ENCODE measurements at regions not wholly inside any gene's neighbourhood (a gene's known extent, or its start where the extent isn't known, plus 50 kb on each side); places are given as distances from the start of the nearest gene placed in this dataset.
A peak's percentile ranks its signal among the peaks of the same experiment; 100 is the strongest.

DNA sequence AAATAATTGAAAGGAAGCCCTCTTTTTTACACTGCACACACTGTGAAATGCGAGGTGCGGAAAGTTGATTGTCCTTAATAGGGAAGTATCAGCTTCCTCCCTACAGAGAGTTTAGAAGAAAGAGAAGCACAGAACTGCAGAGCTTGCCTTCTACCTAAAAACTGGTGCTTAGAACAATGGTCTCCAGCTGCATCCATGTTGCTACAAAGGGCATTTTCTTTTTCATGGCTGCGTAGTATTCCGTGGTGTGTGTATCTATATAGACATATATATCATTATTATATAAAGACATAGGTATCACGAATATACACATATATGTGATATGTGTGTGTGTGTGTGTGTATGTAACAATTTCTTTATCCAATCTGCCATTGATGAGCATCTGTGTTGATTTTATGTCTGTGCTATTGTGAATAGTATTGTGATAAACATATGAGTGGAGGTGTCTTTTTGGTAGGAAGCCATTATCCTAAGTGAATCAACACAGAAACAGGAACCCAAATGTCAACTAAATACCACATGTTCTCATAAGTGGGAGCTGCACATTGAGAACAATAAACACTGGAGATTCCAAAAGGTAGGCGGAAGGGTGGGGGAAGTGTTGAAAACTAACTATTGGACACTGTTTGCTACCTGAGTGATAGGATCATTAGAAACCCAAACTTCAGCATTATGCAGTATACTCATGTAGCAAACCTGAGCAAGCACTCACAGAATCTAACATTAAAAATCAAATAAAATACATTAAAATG, 290.0 kb upstream of the RUNX1 start:
- Histone ChIP-seq H3K9me3 (replicated peaks; ENCODE audit: control insufficient read depth, low read depth, low read length) (no peaks in the 10 kb centered on the region), H3K27ac (ENCODE audit: low read length) (no peak overlapping the region), H3K4me3 (ENCODE audit: low read length) (no peak overlapping the region), H3K36me3 (ENCODE audit: control insufficient read depth, insufficient read depth, low read length) (no peaks in the 10 kb centered on the region), H3K27me3 (ENCODE audit: control insufficient read depth, insufficient read depth, low read length) (no peaks in the 10 kb centered on the region), H3K4me1 (ENCODE audit: control insufficient read depth, insufficient read depth, low read length) (no peaks in the 10 kb centered on the region)
- no CpG with 5 or more reads among the region's 6 CpGs for WGBS (ENCODE audit: insufficient coverage)
- DNase-seq = no peak

DNA sequence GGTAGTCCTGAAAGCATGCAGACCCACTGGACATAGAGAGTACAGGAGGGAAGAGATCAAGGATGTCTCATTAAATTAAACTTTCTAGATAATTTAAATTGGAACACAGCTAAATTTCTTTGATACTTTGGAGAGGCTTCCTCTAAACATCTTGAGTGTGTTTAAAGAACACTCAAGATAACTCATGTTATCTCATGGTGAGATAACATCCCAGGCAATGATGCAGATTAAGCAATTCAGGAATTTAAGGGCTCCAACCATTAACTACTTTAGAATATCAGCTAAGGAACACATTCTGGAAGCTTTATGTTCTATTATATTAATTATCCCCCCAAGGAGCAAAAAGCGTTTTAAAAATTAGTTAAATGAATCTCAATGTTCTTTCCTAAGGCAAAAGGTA, 289.2 kb upstream of the RUNX1 start:
- H3K36me3 ChIP-seq (ENCODE audit: control insufficient read depth, insufficient read depth, low read length) = no peaks in the 10 kb centered on the region
- H3K4me1 ChIP-seq (ENCODE audit: control insufficient read depth, insufficient read depth, low read length) = no peaks in the 10 kb centered on the region
- H3K27ac ChIP-seq (ENCODE audit: low read length) = no peak overlapping the region
- DNase-seq = no peak
- no peaks in the 10 kb centered on the region for H3K9me3 ChIP-seq (replicated peaks; ENCODE audit: control insufficient read depth, low read depth, low read length)
- no peaks in the 10 kb centered on the region for H3K27me3 ChIP-seq (ENCODE audit: control insufficient read depth, insufficient read depth, low read length)
- no CpG with 5 or more reads among the region's 1 CpG for WGBS (ENCODE audit: insufficient coverage)
- H3K4me3 ChIP-seq (ENCODE audit: low read length) = no peak overlapping the region

GRCh38 chr21:35337573-35337972, 288.5 kb upstream of the RUNX1 start:
- H3K36me3 ChIP-seq (ENCODE audit: control insufficient read depth, insufficient read depth, low read length) = no peaks in the 10 kb centered on the region

DNA sequence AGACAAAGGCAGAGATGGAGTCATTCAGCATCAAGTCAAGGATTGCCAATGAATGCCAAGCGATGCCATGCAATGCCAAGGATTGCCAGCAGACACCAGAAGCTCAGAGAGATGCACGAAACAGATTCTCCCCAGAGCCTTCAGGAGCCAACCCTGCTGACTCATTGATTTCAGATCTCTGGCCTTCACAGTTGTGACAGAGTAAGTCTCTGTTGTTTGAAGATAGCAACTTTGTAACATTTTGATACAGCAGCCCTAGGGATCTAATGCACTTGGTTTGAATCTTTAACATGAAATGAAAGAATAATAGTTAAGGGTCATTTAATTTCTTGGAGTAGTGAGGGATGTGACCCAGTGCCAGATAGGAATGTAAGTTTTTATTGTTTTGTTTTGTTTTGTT, 287.4 kb upstream of the RUNX1 start:
- Histone ChIP-seq H3K36me3 (ENCODE audit: control insufficient read depth, insufficient read depth, low read length) (no peaks in the 10 kb centered on the region), H3K4me1 (ENCODE audit: control insufficient read depth, insufficient read depth, low read length) (no peaks in the 10 kb centered on the region), H3K4me3 (ENCODE audit: low read length) (no peak overlapping the region), H3K9me3 (replicated peaks; ENCODE audit: control insufficient read depth, low read depth, low read length) (no peaks in the 10 kb centered on the region), H3K27ac (ENCODE audit: low read length) (no peak overlapping the region), H3K27me3 (ENCODE audit: control insufficient read depth, insufficient read depth, low read length) (no peaks in the 10 kb centered on the region)
- no peak for DNase-seq
- 71% methylated on average over 2 of the region's 2 CpGs for WGBS (ENCODE audit: insufficient coverage)

More at GRCh38 chr21:35337573-35337972, 288.5 kb upstream of the RUNX1 start:
- no peak overlapping the region for H3K27ac ChIP-seq (ENCODE audit: low read length)
- WGBS (ENCODE audit: insufficient coverage) = 69% methylated on average over 1 of the region's 7 CpGs
- no peaks in the 10 kb centered on the region for H3K9me3 ChIP-seq (replicated peaks; ENCODE audit: control insufficient read depth, low read depth, low read length)
- H3K4me1 ChIP-seq (ENCODE audit: control insufficient read depth, insufficient read depth, low read length) = no peaks in the 10 kb centered on the region
- no peak overlapping the region for H3K4me3 ChIP-seq (ENCODE audit: low read length)
- no peaks in the 10 kb centered on the region for H3K27me3 ChIP-seq (ENCODE audit: control insufficient read depth, insufficient read depth, low read length)
- no peak for DNase-seq

DNA sequence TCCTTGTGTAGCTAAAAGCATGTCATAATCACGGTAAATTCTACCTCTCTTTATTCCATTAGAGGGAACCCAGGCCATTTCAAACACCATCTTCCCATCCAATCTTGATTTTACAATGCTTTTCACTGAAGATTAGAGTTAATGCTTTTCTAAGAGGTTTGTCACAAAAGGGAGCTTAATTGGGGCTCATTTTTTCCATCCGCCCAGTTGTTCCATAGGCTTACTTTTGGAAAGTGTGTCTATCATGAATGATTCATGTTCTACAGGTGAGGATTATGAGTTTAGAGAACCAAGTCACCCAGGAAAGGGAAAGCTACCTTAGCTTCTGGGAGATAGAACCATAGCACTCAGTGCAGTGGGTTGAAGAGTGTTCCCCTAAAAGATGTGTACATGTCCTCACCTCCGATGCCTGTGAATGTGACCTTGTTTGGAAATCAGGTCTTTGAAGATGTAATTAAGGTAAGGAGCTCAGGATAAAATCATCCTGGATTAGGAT, 286.9 kb upstream of the RUNX1 start:
- Histone ChIP-seq H3K4me3 (ENCODE audit: low read length) (no peak overlapping the region), H3K36me3 (ENCODE audit: control insufficient read depth, insufficient read depth, low read length) (no peaks in the 10 kb centered on the region), H3K27me3 (ENCODE audit: control insufficient read depth, insufficient read depth, low read length) (no peaks in the 10 kb centered on the region), H3K9me3 (replicated peaks; ENCODE audit: control insufficient read depth, low read depth, low read length) (no peaks in the 10 kb centered on the region), H3K4me1 (ENCODE audit: control insufficient read depth, insufficient read depth, low read length) (no peaks in the 10 kb centered on the region), H3K27ac (ENCODE audit: low read length) (no peak overlapping the region)
- WGBS (ENCODE audit: insufficient coverage) = 90% methylated on average over 2 of the region's 3 CpGs
- no peak for DNase-seq

DNA sequence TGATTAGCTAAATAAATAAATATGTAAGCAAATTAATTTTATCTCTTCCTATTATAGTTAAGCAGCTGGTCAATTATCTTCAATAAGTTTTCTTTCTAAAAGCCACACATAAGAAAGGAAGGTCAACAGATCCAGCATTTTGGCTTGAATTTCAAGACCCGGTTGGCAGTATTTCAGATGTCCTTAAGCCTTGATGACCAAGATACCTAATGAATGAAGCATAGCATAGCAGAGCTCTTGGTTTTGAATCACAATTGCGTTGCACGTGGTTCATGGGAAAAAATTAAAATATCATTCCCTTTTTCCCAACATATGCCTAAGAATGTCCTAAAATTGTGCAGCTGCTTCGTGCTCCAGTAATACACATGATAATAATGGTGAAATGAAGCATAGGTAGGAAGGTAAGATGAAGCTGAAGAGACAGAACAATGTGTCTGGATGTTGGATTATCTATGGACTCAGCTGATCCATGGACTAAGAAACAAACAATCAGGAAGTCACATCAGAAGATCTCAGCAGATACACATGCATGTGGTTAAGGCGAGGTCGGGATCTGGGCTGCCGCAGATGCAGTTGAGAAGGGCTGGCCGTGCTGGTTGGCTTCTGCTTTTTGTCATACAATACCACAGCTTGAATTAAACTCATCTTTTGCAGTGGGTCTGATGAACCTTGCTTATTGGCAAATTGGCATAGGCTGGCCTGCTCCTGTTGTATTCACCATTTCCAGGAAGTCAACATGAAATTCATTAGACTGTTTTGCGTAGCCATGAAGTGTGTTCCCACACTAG, 284.9 kb upstream of the RUNX1 start:
- H3K27me3 ChIP-seq (ENCODE audit: control insufficient read depth, insufficient read depth, low read length) = no peaks in the 10 kb centered on the region
- DNase-seq = peak; percentile 22
- no peak overlapping the region for H3K27ac ChIP-seq (ENCODE audit: low read length)
- no peak overlapping the region for H3K4me3 ChIP-seq (ENCODE audit: low read length)
- no peaks in the 10 kb centered on the region for H3K9me3 ChIP-seq (replicated peaks; ENCODE audit: control insufficient read depth, low read depth, low read length)
- H3K36me3 ChIP-seq (ENCODE audit: control insufficient read depth, insufficient read depth, low read length) = no peaks in the 10 kb centered on the region
- 92% methylated on average over 5 of the region's 9 CpGs for WGBS (ENCODE audit: insufficient coverage)
- no peaks in the 10 kb centered on the region for H3K4me1 ChIP-seq (ENCODE audit: control insufficient read depth, insufficient read depth, low read length)

DNA sequence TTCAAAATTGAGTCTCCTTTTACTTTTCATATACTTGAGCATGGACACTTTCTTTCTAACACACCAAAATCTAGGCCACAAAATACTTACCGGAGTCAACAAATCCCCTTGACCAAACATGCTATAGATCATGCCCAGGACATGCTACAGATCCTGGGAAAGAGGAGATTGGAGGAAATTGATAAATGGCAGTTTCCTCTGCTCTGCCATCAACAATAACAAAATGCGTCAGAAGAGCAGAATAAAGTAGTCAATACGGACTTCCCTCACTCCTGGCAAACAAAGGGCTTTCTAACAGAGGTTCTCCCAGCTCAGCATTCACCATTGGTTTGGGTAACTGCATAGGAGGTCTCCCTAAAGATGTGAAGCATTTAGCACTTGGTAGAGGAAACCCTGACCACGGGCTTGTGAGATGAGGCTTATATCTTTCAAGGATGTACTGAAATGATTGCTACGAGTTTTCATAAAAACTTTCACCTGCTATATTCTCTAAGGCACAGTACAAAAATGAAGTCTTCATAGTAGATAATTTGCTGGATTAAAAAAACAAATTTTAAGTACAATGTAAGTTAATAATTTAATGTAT, 283.8 kb upstream of the RUNX1 start:
- Histone ChIP-seq H3K36me3 (ENCODE audit: control insufficient read depth, insufficient read depth, low read length) (no peaks in the 10 kb centered on the region), H3K27me3 (ENCODE audit: control insufficient read depth, insufficient read depth, low read length) (no peaks in the 10 kb centered on the region), H3K4me1 (ENCODE audit: control insufficient read depth, insufficient read depth, low read length) (no peaks in the 10 kb centered on the region), H3K4me3 (ENCODE audit: low read length) (no peak overlapping the region), H3K27ac (ENCODE audit: low read length) (no peak overlapping the region), H3K9me3 (replicated peaks; ENCODE audit: control insufficient read depth, low read depth, low read length) (no peaks in the 10 kb centered on the region)
- no peak for DNase-seq
- no CpG with 5 or more reads among the region's 5 CpGs for WGBS (ENCODE audit: insufficient coverage)

- no peaks in the 10 kb centered on the region for H3K9me3 ChIP-seq (replicated peaks; ENCODE audit: control insufficient read depth, low read depth, low read length)
- WGBS (ENCODE audit: insufficient coverage) = 70% methylated on average over 2 of the region's 4 CpGs
- no peaks in the 10 kb centered on the region for H3K4me1 ChIP-seq (ENCODE audit: control insufficient read depth, insufficient read depth, low read length)
- H3K4me3 ChIP-seq (ENCODE audit: low read length) = no peak overlapping the region
- no peaks in the 10 kb centered on the region for H3K27me3 ChIP-seq (ENCODE audit: control insufficient read depth, insufficient read depth, low read length)
- no peaks in the 10 kb centered on the region for H3K36me3 ChIP-seq (ENCODE audit: control insufficient read depth, insufficient read depth, low read length)
- no peak overlapping the region for H3K27ac ChIP-seq (ENCODE audit: low read length)
- peak; percentile 47 for DNase-seq
Measured at GRCh38 chr21:35329940-35330660, 281.0 kb upstream of the RUNX1 start.

- no peaks in the 10 kb centered on the region for H3K9me3 ChIP-seq (replicated peaks; ENCODE audit: control insufficient read depth, low read depth, low read length)
- DNase-seq = no peak
- H3K36me3 ChIP-seq (ENCODE audit: control insufficient read depth, insufficient read depth, low read length) = no peaks in the 10 kb centered on the region
- no peak overlapping the region for H3K27ac ChIP-seq (ENCODE audit: low read length)
- no peaks in the 10 kb centered on the region for H3K27me3 ChIP-seq (ENCODE audit: control insufficient read depth, insufficient read depth, low read length)
- 72% methylated on average over 2 of the region's 6 CpGs for WGBS (ENCODE audit: insufficient coverage)
- peaks cover 6% of the 10 kb centered on the region for H3K4me1 ChIP-seq (ENCODE audit: control insufficient read depth, insufficient read depth, low read length)
- H3K4me3 ChIP-seq (ENCODE audit: low read length) = no peak overlapping the region
Measured at GRCh38 chr21:35328856-35329455, 279.9 kb upstream of the RUNX1 start.
